Subcutaneous abdominal adipose tissue (tissue), 5 donors: ENCODE measurements at regions not wholly inside any gene's neighbourhood (a gene's known extent, or its start where the extent isn't known, plus 50 kb on each side); places are given as distances from the start of the nearest gene placed in this dataset.

Experiments
- H3K27ac ChIP-seq: one replicate; pipeline ENCODE4 v1.7.0; 2013; ENCODE audit warnings: low read depth, mild to moderate bottlenecking, inconsistent platforms, low read length, moderate library complexity
- H3K27me3 ChIP-seq, 5 donors: one replicate each; pipeline ENCODE4 v1.7.0; 2013; ENCODE audit warnings: low read length in 5 of 5, inconsistent platforms in 1 of 5; ENCODE audit not compliant: control insufficient read depth in 5 of 5, insufficient read depth in 4 of 5
- H3K36me3 ChIP-seq, 5 donors: one replicate each; pipeline ENCODE4 v1.7.0; 2013; ENCODE audit warnings: low read length in 5 of 5; ENCODE audit not compliant: control insufficient read depth in 5 of 5, insufficient read depth in 5 of 5
- H3K4me1 ChIP-seq, 5 donors: one replicate each; pipeline ENCODE4 v1.7.0; 2013; ENCODE audit warnings: low read length in 5 of 5, mild to moderate bottlenecking in 3 of 5, moderate library complexity in 1 of 5; ENCODE audit not compliant: control insufficient read depth in 5 of 5, insufficient read depth in 5 of 5
- H3K4me3 ChIP-seq, 5 donors: one replicate each; pipeline ENCODE4 v1.7.0; 2013; ENCODE audit warnings: low read length in 5 of 5, low read depth in 1 of 5
- H3K9ac ChIP-seq, 5 donors: one replicate each; pipeline ENCODE4 v1.7.0; 2013; ENCODE audit warnings: low read length in 5 of 5, mild to moderate bottlenecking in 4 of 5, moderate library complexity in 3 of 5
- H3K9me3 ChIP-seq, 5 donors: one replicate each; pipeline ENCODE4 v1.7.0; 2013; ENCODE audit warnings: low read length in 5 of 5; ENCODE audit not compliant: control insufficient read depth in 5 of 5
- donor health status: healthy.
- donor health status: healthy.
- donor health status: healthy.
- donor health status: healthy.
- donor health status: healthy.

DNA sequence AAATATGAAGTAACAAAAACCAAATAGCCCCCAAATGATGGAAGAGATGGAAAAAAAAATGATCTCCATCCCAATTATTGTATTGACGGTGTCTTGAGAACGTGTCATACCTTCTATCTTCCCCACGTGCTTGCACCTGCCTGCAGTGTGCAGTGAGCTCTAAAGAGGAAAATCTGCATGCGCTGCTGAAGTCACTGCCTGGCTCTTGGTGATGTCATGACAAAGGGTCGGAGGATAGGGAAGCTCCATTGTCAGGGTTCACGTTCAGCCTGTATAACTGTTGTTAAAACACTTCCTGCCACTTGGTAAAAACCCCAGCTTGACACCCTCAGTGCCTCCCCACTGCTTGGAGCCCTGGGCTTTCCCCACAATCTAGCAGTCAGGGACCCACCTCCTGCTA, 549.2 kb upstream of the MKI67 start:
- Histone ChIP-seq H3K27ac (no peak overlapping the region), H3K9me3 (no peaks in the 10 kb centered on the region), H3K36me3 (no peaks in the 10 kb centered on the region), H3K4me1 (no peaks in the 10 kb centered on the region), H3K4me3 (no peak overlapping the region), H3K27me3 (peaks cover 0 to 5% (median 0%) of the 10 kb centered on the region in 5 donors), H3K9ac (no peak overlapping the region)

- Histone ChIP-seq H3K36me3 (no peaks in the 10 kb centered on the region), H3K9ac (no peak overlapping the region), H3K9me3 (no peaks in the 10 kb centered on the region), H3K4me3 (no peak overlapping the region), H3K27ac (no peak overlapping the region), H3K4me1 (no peaks in the 10 kb centered on the region), H3K27me3 (peaks cover 0 to 5% (median 0%) of the 10 kb centered on the region in 5 donors)
These were observed 553.9 kb upstream of the MKI67 start for GRCh38 chr10:128680116-128680515.

- peaks cover 0 to 5% (median 3%) of the 10 kb centered on the region in 5 donors for H3K27me3 ChIP-seq
- H3K4me3 ChIP-seq: no peak overlapping the region
- H3K4me1 ChIP-seq: no peaks in the 10 kb centered on the region
- H3K9me3 ChIP-seq: no peaks in the 10 kb centered on the region
- no peaks in the 10 kb centered on the region for H3K36me3 ChIP-seq
- no peak overlapping the region for H3K9ac ChIP-seq
- no peak overlapping the region for H3K27ac ChIP-seq
These were observed 558.0 kb upstream of the MKI67 start for GRCh38 chr10:128684215-128684614.

GRCh38 chr10:128686630-128687278, 560.5 kb upstream of the MKI67 start:
- Histone ChIP-seq H3K4me3 (no peak overlapping the region), H3K27me3 (peaks cover 0 to 4% (median 0%) of the 10 kb centered on the region in 5 donors), H3K9ac (no peak overlapping the region), H3K4me1 (no peaks in the 10 kb centered on the region), H3K36me3 (no peaks in the 10 kb centered on the region), H3K9me3 (no peaks in the 10 kb centered on the region), H3K27ac (no peak overlapping the region)

DNA sequence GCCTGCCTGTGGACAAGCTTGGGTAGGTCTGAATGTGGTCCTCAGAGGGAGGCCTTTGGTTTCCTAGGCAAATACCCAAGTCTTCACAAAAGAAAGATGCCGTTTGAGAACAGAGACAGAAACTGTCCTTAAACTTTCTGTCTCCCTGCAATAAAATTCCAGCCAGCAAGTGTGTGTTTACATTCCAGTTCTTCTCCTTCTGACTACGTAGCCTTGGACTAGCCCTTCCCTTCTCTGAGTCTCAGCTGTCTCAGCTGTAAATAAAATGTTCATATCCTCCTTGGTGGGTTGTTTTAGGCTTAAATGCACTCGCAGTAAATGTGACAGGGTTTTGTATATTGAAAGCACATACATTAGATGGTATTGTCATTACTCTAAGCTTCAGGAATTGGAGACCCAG, 561.2 kb upstream of the MKI67 start:
- Histone ChIP-seq H3K27me3 (peaks cover 0 to 4% (median 0%) of the 10 kb centered on the region in 5 donors), H3K36me3 (no peaks in the 10 kb centered on the region), H3K9me3 (no peaks in the 10 kb centered on the region), H3K9ac (no peak overlapping the region), H3K27ac (no peak overlapping the region), H3K4me1 (no peaks in the 10 kb centered on the region), H3K4me3 (no peak overlapping the region)

GRCh38 chr10:128687927-128688549, 561.8 kb upstream of the MKI67 start:
- Histone ChIP-seq H3K9me3 (no peaks in the 10 kb centered on the region), H3K9ac (no peak overlapping the region), H3K4me1 (no peaks in the 10 kb centered on the region), H3K4me3 (no peak overlapping the region), H3K27me3 (peaks cover 0 to 4% (median 0%) of the 10 kb centered on the region in 5 donors), H3K27ac (no peak overlapping the region), H3K36me3 (no peaks in the 10 kb centered on the region)

DNA sequence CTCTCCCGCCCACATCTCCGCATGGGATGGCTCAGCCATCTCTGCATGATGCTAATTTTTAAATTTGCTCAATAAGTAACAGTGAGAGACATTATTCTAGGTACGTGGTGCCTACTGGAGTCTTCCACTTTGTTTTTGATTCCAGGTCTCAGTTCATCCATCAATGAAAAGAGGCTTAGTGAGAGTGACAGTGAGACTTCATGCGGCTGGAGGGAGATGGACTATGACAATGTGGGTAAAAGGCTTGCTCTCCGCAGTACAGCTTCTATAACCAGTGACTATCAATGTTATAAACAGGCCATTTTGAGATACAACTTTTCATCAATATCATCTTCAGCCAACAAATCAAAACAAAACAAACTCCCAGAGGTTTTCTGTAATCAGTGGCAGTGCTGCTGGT, 563.4 kb upstream of the MKI67 start:
- H3K4me3 ChIP-seq: no peak overlapping the region
- H3K36me3 ChIP-seq: no peaks in the 10 kb centered on the region
- no peaks in the 10 kb centered on the region for H3K9me3 ChIP-seq
- H3K9ac ChIP-seq: no peak overlapping the region
- peaks cover 0 to 4% (median 0%) of the 10 kb centered on the region in 5 donors for H3K27me3 ChIP-seq
- H3K4me1 ChIP-seq: no peaks in the 10 kb centered on the region
- H3K27ac ChIP-seq: no peak overlapping the region

DNA sequence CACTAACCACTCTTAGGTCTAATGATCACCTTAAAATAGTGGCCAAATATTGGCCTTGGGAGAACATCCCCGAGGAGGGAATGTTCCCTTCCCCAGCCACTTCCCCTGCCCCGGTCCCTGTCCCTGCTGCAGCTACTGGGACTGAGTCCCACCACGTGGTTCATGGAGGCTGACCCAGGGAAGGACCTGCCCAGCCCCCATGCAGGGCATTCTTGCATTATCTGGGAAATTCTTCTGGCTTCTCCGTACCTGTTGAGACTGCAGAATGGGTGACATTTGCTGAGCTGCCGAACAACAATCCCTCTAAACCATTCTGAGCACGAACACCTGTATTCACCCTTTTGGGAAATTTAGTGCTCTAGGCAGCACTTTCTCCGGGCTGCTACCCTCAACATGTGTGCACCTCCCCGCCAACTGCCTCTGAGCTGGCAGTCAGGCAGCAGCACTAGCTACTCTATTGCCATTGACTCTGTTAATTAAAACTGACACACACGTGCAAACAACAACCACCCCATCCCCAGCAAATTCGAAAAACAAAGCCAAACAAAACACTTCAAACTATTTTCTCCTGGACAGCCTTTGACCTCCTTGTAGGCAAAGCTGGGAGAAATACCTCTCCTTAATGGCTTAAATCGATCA, 567.4 kb upstream of the MKI67 start:
- H3K9ac ChIP-seq: no peak overlapping the region
- no peak overlapping the region for H3K4me3 ChIP-seq
- H3K27me3 ChIP-seq: peaks cover 0 to 4% (median 0%) of the 10 kb centered on the region in 5 donors
- no peaks in the 10 kb centered on the region for H3K4me1 ChIP-seq
- H3K27ac ChIP-seq: no peak overlapping the region
- H3K9me3 ChIP-seq: no peaks in the 10 kb centered on the region
- no peaks in the 10 kb centered on the region for H3K36me3 ChIP-seq

- no peak overlapping the region for H3K9ac ChIP-seq
- peaks cover 0 to 4% (median 0%) of the 10 kb centered on the region in 5 donors for H3K27me3 ChIP-seq
- H3K27ac ChIP-seq: no peak overlapping the region
- no peaks in the 10 kb centered on the region for H3K36me3 ChIP-seq
- no peaks in the 10 kb centered on the region for H3K4me1 ChIP-seq
- no peaks in the 10 kb centered on the region for H3K9me3 ChIP-seq
- H3K4me3 ChIP-seq: no peak overlapping the region
These were observed 568.1 kb upstream of the MKI67 start for GRCh38 chr10:128694168-128694850.
